HL-60 (cell line): ENCODE measurements at regions not wholly inside any gene's neighbourhood (a gene's known extent, or its start where the extent isn't known, plus 50 kb on each side); places are given as distances from the start of the nearest gene placed in this dataset.

Experiments
- POLR2AphosphoS5 ChIP-seq: IDR thresholded peaks from 2 replicates; pipeline ENCODE4 v1.6.1; 2012; ENCODE audit warnings: low read depth
- SPI1 ChIP-seq: IDR thresholded peaks from 2 replicates; pipeline ENCODE4 v1.6.1; 2012; ENCODE audit warnings: low read depth, mild to moderate bottlenecking, borderline replicate concordance
- TF ChIP-seq, protein P1 (sequence below): IDR thresholded peaks from one replicate; pipeline ENCODE4 v1.5.1; 2011; ENCODE audit warnings: low read length, control low read depth, inconsistent platforms; ENCODE audit not compliant: insufficient read depth
- TF ChIP-seq, protein P2 (sequence below): IDR thresholded peaks from 2 replicates; pipeline ENCODE4 v1.6.1; 2012; ENCODE audit warnings: low read depth; ENCODE audit not compliant: insufficient replicate concordance

DNA sequence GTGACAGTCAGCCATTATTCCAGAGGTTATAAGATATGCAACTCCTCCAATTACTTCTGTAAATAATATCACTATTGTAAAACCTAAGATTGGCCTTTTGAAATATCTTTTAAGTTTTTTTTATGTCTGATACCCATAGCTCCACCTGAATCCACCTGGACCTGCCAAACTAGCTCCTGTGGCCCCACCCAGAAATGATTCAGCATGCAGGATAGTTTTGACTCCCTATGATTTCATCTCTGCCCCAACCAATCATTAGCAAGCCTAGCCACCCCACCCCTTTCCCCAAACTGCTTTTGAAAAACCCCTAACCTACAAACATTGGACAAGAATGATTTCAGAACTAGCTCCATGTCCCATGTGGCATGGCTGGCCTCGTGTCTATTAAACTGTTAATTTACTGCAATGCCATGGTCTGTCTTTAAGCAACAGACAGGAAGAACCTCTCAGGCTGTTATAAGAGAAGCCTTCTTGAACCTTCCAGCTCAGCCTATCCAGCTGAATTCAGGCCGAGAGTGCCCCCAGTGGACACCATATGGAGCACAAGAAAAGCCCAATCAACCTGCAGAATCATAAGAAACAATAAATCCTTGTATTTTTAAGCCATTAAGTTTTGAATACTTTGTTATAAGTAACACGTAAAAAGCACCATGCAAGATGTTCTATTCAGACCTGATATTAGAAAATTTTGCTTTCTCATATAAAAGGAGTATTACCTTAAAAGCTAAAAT, 263.0 kb upstream of the ZRANB2 start:
- TF ChIP-seq, protein P1, sequence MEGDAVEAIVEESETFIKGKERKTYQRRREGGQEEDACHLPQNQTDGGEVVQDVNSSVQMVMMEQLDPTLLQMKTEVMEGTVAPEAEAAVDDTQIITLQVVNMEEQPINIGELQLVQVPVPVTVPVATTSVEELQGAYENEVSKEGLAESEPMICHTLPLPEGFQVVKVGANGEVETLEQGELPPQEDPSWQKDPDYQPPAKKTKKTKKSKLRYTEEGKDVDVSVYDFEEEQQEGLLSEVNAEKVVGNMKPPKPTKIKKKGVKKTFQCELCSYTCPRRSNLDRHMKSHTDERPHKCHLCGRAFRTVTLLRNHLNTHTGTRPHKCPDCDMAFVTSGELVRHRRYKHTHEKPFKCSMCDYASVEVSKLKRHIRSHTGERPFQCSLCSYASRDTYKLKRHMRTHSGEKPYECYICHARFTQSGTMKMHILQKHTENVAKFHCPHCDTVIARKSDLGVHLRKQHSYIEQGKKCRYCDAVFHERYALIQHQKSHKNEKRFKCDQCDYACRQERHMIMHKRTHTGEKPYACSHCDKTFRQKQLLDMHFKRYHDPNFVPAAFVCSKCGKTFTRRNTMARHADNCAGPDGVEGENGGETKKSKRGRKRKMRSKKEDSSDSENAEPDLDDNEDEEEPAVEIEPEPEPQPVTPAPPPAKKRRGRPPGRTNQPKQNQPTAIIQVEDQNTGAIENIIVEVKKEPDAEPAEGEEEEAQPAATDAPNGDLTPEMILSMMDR = no peak
- no peak for TF ChIP-seq POLR2AphosphoS5
- TF ChIP-seq, protein P2, sequence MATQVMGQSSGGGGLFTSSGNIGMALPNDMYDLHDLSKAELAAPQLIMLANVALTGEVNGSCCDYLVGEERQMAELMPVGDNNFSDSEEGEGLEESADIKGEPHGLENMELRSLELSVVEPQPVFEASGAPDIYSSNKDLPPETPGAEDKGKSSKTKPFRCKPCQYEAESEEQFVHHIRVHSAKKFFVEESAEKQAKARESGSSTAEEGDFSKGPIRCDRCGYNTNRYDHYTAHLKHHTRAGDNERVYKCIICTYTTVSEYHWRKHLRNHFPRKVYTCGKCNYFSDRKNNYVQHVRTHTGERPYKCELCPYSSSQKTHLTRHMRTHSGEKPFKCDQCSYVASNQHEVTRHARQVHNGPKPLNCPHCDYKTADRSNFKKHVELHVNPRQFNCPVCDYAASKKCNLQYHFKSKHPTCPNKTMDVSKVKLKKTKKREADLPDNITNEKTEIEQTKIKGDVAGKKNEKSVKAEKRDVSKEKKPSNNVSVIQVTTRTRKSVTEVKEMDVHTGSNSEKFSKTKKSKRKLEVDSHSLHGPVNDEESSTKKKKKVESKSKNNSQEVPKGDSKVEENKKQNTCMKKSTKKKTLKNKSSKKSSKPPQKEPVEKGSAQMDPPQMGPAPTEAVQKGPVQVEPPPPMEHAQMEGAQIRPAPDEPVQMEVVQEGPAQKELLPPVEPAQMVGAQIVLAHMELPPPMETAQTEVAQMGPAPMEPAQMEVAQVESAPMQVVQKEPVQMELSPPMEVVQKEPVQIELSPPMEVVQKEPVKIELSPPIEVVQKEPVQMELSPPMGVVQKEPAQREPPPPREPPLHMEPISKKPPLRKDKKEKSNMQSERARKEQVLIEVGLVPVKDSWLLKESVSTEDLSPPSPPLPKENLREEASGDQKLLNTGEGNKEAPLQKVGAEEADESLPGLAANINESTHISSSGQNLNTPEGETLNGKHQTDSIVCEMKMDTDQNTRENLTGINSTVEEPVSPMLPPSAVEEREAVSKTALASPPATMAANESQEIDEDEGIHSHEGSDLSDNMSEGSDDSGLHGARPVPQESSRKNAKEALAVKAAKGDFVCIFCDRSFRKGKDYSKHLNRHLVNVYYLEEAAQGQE = no peak
- TF ChIP-seq SPI1 = no peak
